Small intestine (tissue), 7 donors: ENCODE measurements at regions not wholly inside any gene's neighbourhood (a gene's known extent, or its start where the extent isn't known, plus 50 kb on each side); places are given as distances from the start of the nearest gene placed in this dataset.
"Not testable (repeated sequence)": the region's sequence is repeated elsewhere in the genome, so short reads cannot be mapped to it uniquely, and the experiment has no call there.

Experiments used
- DNase-seq, 2 donors: peaks; one replicate each; pipeline versions ENCODE4 v3.0.0 to v3.0.0-alpha.2; 2013
- FAIRE-seq: peaks from 2 replicates; lab custom pipeline; 2012; peaks lifted over from hg19 to GRCh38; lab: Jason Lieb, UNC
- H3K27ac ChIP-seq, 3 donors: one replicate each; pipeline ENCODE4 v1.5.1; 2013; ENCODE audit warnings: low read length in 2 of 3, mild to moderate bottlenecking in 2 of 3, control low read depth in 1 of 3, inconsistent platforms in 1 of 3, low read depth in 1 of 3, moderate library complexity in 1 of 3
- H3K27me3 ChIP-seq, 3 donors: one replicate each; pipeline ENCODE4 v1.6.1; 2013; ENCODE audit warnings: low read length in 3 of 3, inconsistent platforms in 1 of 3; ENCODE audit not compliant: control insufficient read depth in 3 of 3, insufficient read depth in 3 of 3
- H3K36me3 ChIP-seq, 3 donors: one replicate each; pipeline ENCODE4 v1.6.1; 2013; ENCODE audit warnings: low read length in 3 of 3, inconsistent platforms in 1 of 3, low read depth in 1 of 3, mild to moderate bottlenecking in 1 of 3, moderate library complexity in 1 of 3; ENCODE audit not compliant: control insufficient read depth in 3 of 3, insufficient read depth in 2 of 3
- H3K4me1 ChIP-seq, 3 donors: one replicate each; pipeline ENCODE4 v1.6.1; 2013; ENCODE audit warnings: low read length in 2 of 3, inconsistent platforms in 1 of 3, low read depth in 1 of 3, mild to moderate bottlenecking in 1 of 3, moderate library complexity in 1 of 3; ENCODE audit not compliant: control insufficient read depth in 3 of 3, insufficient read depth in 2 of 3
- H3K4me3 ChIP-seq, 3 donors: one replicate each; pipeline ENCODE4 v1.5.1; 2013; ENCODE audit warnings: low read length in 3 of 3, control low read depth in 1 of 3, inconsistent platforms in 1 of 3, low read depth in 1 of 3, mild to moderate bottlenecking in 1 of 3, moderate library complexity in 1 of 3
- H3K9me3 ChIP-seq, 2 donors: one replicate each; pipeline ENCODE4 v1.6.1; 2013; ENCODE audit warnings: low read depth in 1 of 2, low read length in 1 of 2; ENCODE audit not compliant: control insufficient read depth in 2 of 2, insufficient read depth in 1 of 2
- WGBS, 3 donors: extraction: QIAGEN DNeasy Blood & Tissue Kit; methylation state at CpG; one replicate each; pipeline ENCODE4 v1.1.7; 2013; 5-methylcytosine and 5-hydroxymethylcytosine counted together
- donor health status: healthy with polysubstance abuse.
- donor health status: control.
- donor health status: control.
- donor health status: Bipolar disorder and iron deficiency.
- donor health status: healthy.

- DNase-seq, result peak; percentile 41 to 74
- not testable (repeated sequence) for H3K27ac ChIP-seq, H3K4me3 ChIP-seq, H3K9me3 ChIP-seq, H3K27me3 ChIP-seq, H3K36me3 ChIP-seq, FAIRE-seq
- 30 to 55% (median 45%) methylated on average over 8 of the region's 8 CpGs for WGBS, 3 donors
- peaks cover 0 to 11% (median 0%) of the 10 kb centered on the region in 3 donors for H3K4me1 ChIP-seq
Measured at GRCh38 chr2:200113016-200113799, 157.8 kb downstream of the MAIP1 start.

DNA sequence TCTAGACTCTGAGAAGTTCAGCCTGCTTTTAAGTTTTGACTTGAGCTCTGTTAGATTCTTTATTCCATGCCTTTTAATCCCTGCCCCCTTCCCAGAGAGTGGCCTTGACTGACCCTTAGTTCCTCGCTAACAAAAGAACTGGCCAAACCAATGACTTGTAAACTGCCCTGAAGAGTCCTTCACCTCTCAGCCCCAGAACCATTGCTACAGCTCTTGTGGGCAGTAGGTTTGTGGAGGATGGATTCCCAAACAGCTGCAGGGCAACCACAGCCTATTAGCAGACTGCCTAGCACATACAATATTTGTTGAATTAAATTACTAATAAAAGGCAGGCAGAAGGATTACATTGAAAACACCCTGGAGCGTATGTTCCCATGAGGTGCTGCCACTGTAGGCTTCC lies 163.9 kb downstream of the MAIP1 start:
- no peaks in the 10 kb centered on the region for H3K4me1 ChIP-seq
- no peak for DNase-seq
- H3K4me3 ChIP-seq, result no peak overlapping the region
- H3K36me3 ChIP-seq, result no peaks in the 10 kb centered on the region
- no peak overlapping the region for H3K27ac ChIP-seq
- H3K9me3 ChIP-seq, result peaks cover 0 to 11% of the 10 kb centered on the region in 2 donors
- WGBS, 3 donors, result 74 to 95% (median 92%) methylated on average over 2 of the region's 2 CpGs
- no peaks in the 10 kb centered on the region for H3K27me3 ChIP-seq
- no peak for FAIRE-seq

GRCh38 chr2:200121931-200122330 lies 166.5 kb downstream of the MAIP1 start:
- peaks cover 6 to 22% (median 10%) of the 10 kb centered on the region in 3 donors for H3K4me1 ChIP-seq
- H3K9me3 ChIP-seq, result peaks cover 0 to 19% of the 10 kb centered on the region in 2 donors
- FAIRE-seq, result no peak
- H3K4me3 ChIP-seq, result no peak overlapping the region
- no peaks in the 10 kb centered on the region for H3K36me3 ChIP-seq
- no peak overlapping the region for H3K27ac ChIP-seq
- DNase-seq, result no peak
- no peaks in the 10 kb centered on the region for H3K27me3 ChIP-seq

GRCh38 chr2:200122683-200123082 lies 167.3 kb downstream of the MAIP1 start:
- Histone ChIP-seq H3K4me1 (peaks cover 6 to 29% (median 12%) of the 10 kb centered on the region in 3 donors), H3K4me3 (no peak overlapping the region), H3K9me3 (peaks cover 0 to 23% of the 10 kb centered on the region in 2 donors), H3K27me3 (no peaks in the 10 kb centered on the region), H3K36me3 (no peaks in the 10 kb centered on the region), H3K27ac (no peak overlapping the region)
- FAIRE-seq, result no peak
- DNase-seq, result no peak

- FAIRE-seq, H3K27me3 ChIP-seq, H3K36me3 ChIP-seq: not testable (repeated sequence)
- peak overlapping the region; percentile 28 to 86 (median 72) for H3K27ac ChIP-seq
- peak overlapping the region in 1 of 3 donors; percentile 4 for H3K4me3 ChIP-seq
- DNase-seq, result peak; percentile 37 to 50
- H3K9me3 ChIP-seq, result peaks cover 0 to 23% of the 10 kb centered on the region in 2 donors
- H3K4me1 ChIP-seq, result peaks cover 6 to 39% (median 12%) of the 10 kb centered on the region in 3 donors
- 50 to 77% (median 59%) methylated on average over 10 of the region's 10 CpGs for WGBS, 3 donors
Measured at GRCh38 chr2:200124665-200125368, 169.4 kb downstream of the MAIP1 start.

DNA sequence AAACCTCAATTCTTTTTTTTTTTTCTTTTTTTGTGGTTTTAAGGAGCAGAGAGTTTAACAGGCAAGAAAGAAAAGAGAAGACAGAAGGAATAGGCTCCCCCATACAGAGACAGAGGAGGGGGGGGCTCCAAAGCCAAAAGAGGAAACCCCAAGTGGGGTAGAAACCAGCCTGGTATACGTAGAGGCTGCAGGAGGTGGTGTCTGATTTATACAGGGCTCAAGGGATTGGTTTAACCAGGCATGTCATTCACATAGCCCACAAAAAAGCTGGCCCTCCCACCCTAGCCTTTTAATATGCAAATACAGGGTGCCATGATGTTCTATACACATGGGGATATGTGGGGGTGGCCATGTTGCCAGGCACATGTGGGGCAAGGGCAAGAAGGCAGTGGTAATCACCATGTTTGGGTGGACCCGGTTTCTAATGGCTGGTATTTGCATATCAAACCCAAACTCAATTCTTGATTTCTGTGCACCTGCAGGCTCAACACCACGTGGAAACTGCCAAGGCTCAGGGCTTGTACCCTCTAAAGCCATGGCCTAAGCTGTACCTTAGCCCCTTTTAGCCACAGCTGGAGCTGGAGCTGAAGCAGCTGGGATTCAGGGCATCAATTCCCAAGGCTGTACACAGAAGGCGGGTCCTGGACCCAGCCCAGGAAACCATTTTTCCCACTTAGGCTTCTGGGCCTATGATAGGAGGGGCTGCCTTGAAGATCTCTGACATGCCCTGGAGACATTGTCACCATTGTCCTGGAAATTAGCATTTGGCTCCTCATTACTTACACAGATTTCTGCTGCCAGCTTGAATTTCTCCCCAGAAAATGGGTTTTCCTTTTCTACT lies 170.3 kb downstream of the MAIP1 start:
- H3K4me1 ChIP-seq, result peaks cover 6 to 42% (median 12%) of the 10 kb centered on the region in 3 donors
- no peaks in the 10 kb centered on the region for H3K36me3 ChIP-seq
- H3K4me3 ChIP-seq, result peak overlapping the region in 1 of 3 donors; percentile 4
- DNase-seq (peak; percentile 13 to 39), FAIRE-seq (no peak)
- H3K27ac ChIP-seq, result peak overlapping the region; percentile 28 to 86 (median 72)
- no peaks in the 10 kb centered on the region for H3K27me3 ChIP-seq
- 35 to 56% (median 45%) methylated on average over 4 of the region's 4 CpGs for WGBS, 3 donors
- H3K9me3 ChIP-seq, result peaks cover 0 to 23% of the 10 kb centered on the region in 2 donors

DNA sequence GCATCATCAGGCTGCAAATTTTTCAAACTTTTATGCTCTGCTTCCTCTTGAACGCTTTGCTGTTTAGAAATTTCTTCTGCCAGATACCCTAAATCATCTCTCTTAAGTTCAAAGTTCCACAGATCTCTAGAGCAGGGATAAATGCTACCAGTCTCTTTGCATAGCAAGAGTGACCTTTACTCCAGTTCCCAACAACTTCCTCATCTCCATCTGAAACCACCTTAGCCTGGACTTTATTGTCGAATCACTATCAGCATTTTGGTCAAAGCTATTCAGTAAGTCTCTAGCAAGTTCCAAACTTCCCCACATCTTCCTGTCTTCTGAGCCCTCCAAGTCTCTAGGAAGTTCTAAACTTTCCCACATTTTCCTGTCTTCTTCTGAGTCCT lies 170.9 kb downstream of the MAIP1 start:
- not testable (repeated sequence) for FAIRE-seq, H3K4me3 ChIP-seq, H3K36me3 ChIP-seq, H3K27me3 ChIP-seq
- Histone ChIP-seq H3K27ac (peak overlapping the region in 2 of 3 donors; percentile 28 to 72), H3K9me3 (peaks cover 0 to 23% of the 10 kb centered on the region in 2 donors), H3K4me1 (peaks cover 6 to 42% (median 12%) of the 10 kb centered on the region in 3 donors)
- peak; percentile 63 to 86 for DNase-seq
- 15 to 40% (median 22%) methylated on average over 2 of the region's 2 CpGs for WGBS, 3 donors

DNA sequence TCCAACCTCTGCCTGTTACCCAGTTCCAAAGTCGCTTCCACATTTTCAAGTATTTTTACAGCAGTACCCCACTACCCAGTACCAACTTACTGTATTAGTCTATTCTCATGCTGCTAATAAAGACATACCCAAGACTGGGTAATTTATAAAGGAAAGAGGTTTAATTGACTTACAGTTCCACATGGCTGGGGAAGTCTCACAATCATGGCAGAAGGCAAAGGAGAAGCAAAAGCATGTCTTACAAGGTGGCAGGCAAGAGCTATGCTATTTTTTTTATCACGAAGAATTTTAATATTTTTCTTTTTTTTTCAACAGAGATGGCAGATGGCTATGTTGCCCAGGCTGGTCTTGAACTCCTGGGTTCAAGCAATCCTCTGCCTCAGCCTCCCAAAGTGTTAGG lies 171.3 kb downstream of the MAIP1 start:
- H3K36me3 ChIP-seq, H3K27me3 ChIP-seq, DNase-seq, FAIRE-seq, H3K4me3 ChIP-seq: not testable (repeated sequence)
- Histone ChIP-seq H3K9me3 (peaks cover 0 to 23% of the 10 kb centered on the region in 2 donors), H3K27ac (peak overlapping the region in 1 of 3 donors; percentile 71), H3K4me1 (peaks cover 6 to 42% (median 12%) of the 10 kb centered on the region in 3 donors)
- WGBS, 3 donors, result 88 to 90% (median 89%) methylated on average over 2 of the region's 2 CpGs
